Vagina (tissue), 2 donors: ENCODE measurements at regions not wholly inside any gene's neighbourhood (a gene's known extent, or its start where the extent isn't known, plus 50 kb on each side); places are given as distances from the start of the nearest gene placed in this dataset.

Experiments
- CTCF ChIP-seq, 3 experiments: fragments of 450-650 bp in 2 of 3; fragments of 200-600 bp in 1 of 3; sonication (generic) in 1 of 3; IDR thresholded peaks; one replicate each; pipeline ENCODE4 v1.5.1; 2017 to 2019; ENCODE audit warnings: antibody characterized with exemption in 3 of 3, mild to moderate bottlenecking in 2 of 3, moderate library complexity in 2 of 3
- POLR2AphosphoS5 ChIP-seq, 2 donors: sonication (generic); formaldehyde crosslinking; IDR thresholded peaks; one replicate each; pipeline ENCODE4 v1.9.0; 2017; ENCODE audit warnings: antibody characterized with exemption in 2 of 2, mild to moderate bottlenecking in 2 of 2, low read depth in 1 of 2; ENCODE audit not compliant: insufficient read depth in 1 of 2

GRCh38 chr4:122252584-122252983 lies 100.5 kb downstream of the BLTP1 start:
- no peak for TF ChIP-seq CTCF (IDR thresholded peaks at IDR 0.05)
- TF ChIP-seq POLR2AphosphoS5 (IDR thresholded peaks at IDR 0.05; ENCODE audit: insufficient read depth in 1 of 2, low read depth in 1 of 2): no peak
